DND-41 (cell line): ENCODE measurements at regions not wholly inside any gene's neighbourhood (a gene's known extent, or its start where the extent isn't known, plus 50 kb on each side); places are given as distances from the start of the nearest gene placed in this dataset.

ENCODE experiments used
- ATAC-seq: fragments of 200-7000 bp; cut with Tn5 transposase; 3 replicates; pipeline ENCODE4 v1.9.1; 2021; ENCODE audit warnings: low read depth; ENCODE audit not compliant: insufficient read depth
- DNase-seq: peaks from one replicate; pipeline ENCODE4 v3.0.0-alpha.2; 2020
- H2AFZ ChIP-seq: 2 replicates; pipeline ENCODE4 v1.6.0; 2012; ENCODE audit warnings: low read depth, low read length
- H3K27ac ChIP-seq: 2 replicates; pipeline ENCODE4 v1.5.1; 2012; ENCODE audit warnings: low read length, inconsistent platforms
- H3K27me3 ChIP-seq: fragments of 200-600 bp; sonication (generic); 2 replicates; pipeline ENCODE4 v1.6.0; 2012; ENCODE audit warnings: low read length, mild to moderate bottlenecking, inconsistent platforms; ENCODE audit not compliant: insufficient read depth, poor library complexity
- H3K36me3 ChIP-seq: 2 replicates; pipeline ENCODE4 v1.5.1; 2012; ENCODE audit warnings: low read length, inconsistent platforms; ENCODE audit not compliant: insufficient read depth
- H3K4me1 ChIP-seq: 2 replicates; pipeline ENCODE4 v1.5.1; 2012; ENCODE audit warnings: mild to moderate bottlenecking, low read length; ENCODE audit not compliant: insufficient read depth
- H3K4me2 ChIP-seq: 2 replicates; pipeline ENCODE4 v1.6.0; 2012; ENCODE audit warnings: mild to moderate bottlenecking, moderate library complexity, low read length, inconsistent platforms; ENCODE audit not compliant: insufficient read depth
- H3K4me3 ChIP-seq, 2 experiments: fragments of 200-600 bp in 1 of 2; shearing (Covaris generic) in 1 of 2; 2 replicates each; pipeline ENCODE4 v1.5.1; 2012 to 2016; ENCODE audit warnings: inconsistent platforms in 2 of 2, low read length in 2 of 2, mild to moderate bottlenecking in 2 of 2, low read depth in 1 of 2, moderate library complexity in 1 of 2
- H3K79me2 ChIP-seq: 2 replicates; pipeline ENCODE4 v1.6.0; 2012; ENCODE audit warnings: low read length, inconsistent platforms; ENCODE audit not compliant: insufficient read depth
- H3K9ac ChIP-seq: 2 replicates; pipeline ENCODE4 v1.6.0; 2012; ENCODE audit warnings: low read depth, mild to moderate bottlenecking, inconsistent platforms, low read length, moderate library complexity
- H3K9me3 ChIP-seq: 2 replicates; pipeline ENCODE4 v1.5.1; 2012; ENCODE audit warnings: low read length, moderate library complexity, mild to moderate bottlenecking, inconsistent platforms; ENCODE audit not compliant: insufficient read depth, severe bottlenecking
- H4K20me1 ChIP-seq: 2 replicates; pipeline ENCODE4 v1.6.0; 2012; ENCODE audit warnings: low read length; ENCODE audit not compliant: insufficient read depth
- CTCF ChIP-seq: IDR thresholded peaks from 2 replicates; pipeline ENCODE4 v1.5.1; 2012; ENCODE audit warnings: borderline replicate concordance, low read length, moderate library complexity, mild to moderate bottlenecking; ENCODE audit not compliant: poor library complexity, severe bottlenecking; ENCODE audit errors: extremely low read depth
- EZH2 ChIP-seq: IDR thresholded peaks from 3 replicates; pipeline ENCODE4 v1.6.1; 2012; ENCODE audit warnings: borderline replicate concordance, low read depth, mild to moderate bottlenecking, moderate library complexity, low read length, inconsistent platforms; ENCODE audit not compliant: severe bottlenecking

GRCh38 chr12:124098101-124098757 lies 125.2 kb downstream of the ZNF664 start:
- H3K79me2 ChIP-seq: no peaks in the 10 kb centered on the region
- no peak for DNase-seq
- H3K4me3 ChIP-seq: no peak overlapping the region
- H3K27ac ChIP-seq: no peak overlapping the region
- H3K9ac ChIP-seq: no peak overlapping the region
- H3K4me1 ChIP-seq: no peaks in the 10 kb centered on the region
- no peak for ATAC-seq
- H3K27me3 ChIP-seq: no peaks in the 10 kb centered on the region
- no peaks in the 10 kb centered on the region for H4K20me1 ChIP-seq
- no peak for TF ChIP-seq EZH2
- no peak for TF ChIP-seq CTCF
- H3K36me3 ChIP-seq: no peaks in the 10 kb centered on the region
- no peak overlapping the region for H3K4me2 ChIP-seq
- peaks cover under 1% of the 10 kb centered on the region for H3K9me3 ChIP-seq
- no peak overlapping the region for H2AFZ ChIP-seq

DNA sequence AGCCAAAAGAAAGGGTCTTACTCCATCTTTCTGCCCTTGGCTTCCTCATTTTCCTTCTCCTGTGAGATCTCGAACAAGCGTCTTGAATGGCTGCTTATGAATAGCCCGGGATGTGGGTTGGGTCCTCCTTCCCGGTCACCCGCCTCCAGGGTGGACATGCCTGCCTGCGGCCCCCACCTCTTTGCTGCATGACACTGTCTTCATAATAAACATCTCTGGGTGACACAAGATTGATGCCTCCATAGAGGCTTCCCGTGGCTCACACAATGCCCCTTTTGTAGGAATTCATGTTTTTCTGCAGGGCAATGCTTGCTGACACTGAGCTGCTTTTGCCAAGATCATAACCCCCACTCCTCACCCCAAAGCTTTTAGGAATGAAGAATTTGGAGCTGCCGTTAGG lies 125.9 kb downstream of the ZNF664 start:
- TF ChIP-seq EZH2: no peak
- no peak for TF ChIP-seq CTCF
- H3K36me3 ChIP-seq: no peaks in the 10 kb centered on the region
- DNase-seq: no peak

GRCh38 chr12:124099661-124100060 lies 126.6 kb downstream of the ZNF664 start:
- H3K4me1 ChIP-seq: no peaks in the 10 kb centered on the region
- TF ChIP-seq CTCF: no peak
- no peaks in the 10 kb centered on the region for H3K36me3 ChIP-seq
- no peak overlapping the region for H2AFZ ChIP-seq
- no peak overlapping the region for H3K4me2 ChIP-seq
- no peak overlapping the region for H3K9ac ChIP-seq
- DNase-seq (no peak), ATAC-seq (no peak)
- no peaks in the 10 kb centered on the region for H3K79me2 ChIP-seq
- no peak overlapping the region for H3K4me3 ChIP-seq
- H4K20me1 ChIP-seq: no peaks in the 10 kb centered on the region
- H3K9me3 ChIP-seq: no peaks in the 10 kb centered on the region
- no peaks in the 10 kb centered on the region for H3K27me3 ChIP-seq
- H3K27ac ChIP-seq: no peak overlapping the region

More for the DNA sequence above, 125.9 kb downstream of the ZNF664 start:
- Histone ChIP-seq H3K27ac (no peak overlapping the region), H2AFZ (no peak overlapping the region), H3K79me2 (no peaks in the 10 kb centered on the region), H3K27me3 (no peaks in the 10 kb centered on the region), H3K4me3 (no peak overlapping the region), H4K20me1 (no peaks in the 10 kb centered on the region), H3K4me2 (no peak overlapping the region), H3K9me3 (no peaks in the 10 kb centered on the region), H3K4me1 (no peaks in the 10 kb centered on the region), H3K9ac (no peak overlapping the region)
- no peak for ATAC-seq

DNA sequence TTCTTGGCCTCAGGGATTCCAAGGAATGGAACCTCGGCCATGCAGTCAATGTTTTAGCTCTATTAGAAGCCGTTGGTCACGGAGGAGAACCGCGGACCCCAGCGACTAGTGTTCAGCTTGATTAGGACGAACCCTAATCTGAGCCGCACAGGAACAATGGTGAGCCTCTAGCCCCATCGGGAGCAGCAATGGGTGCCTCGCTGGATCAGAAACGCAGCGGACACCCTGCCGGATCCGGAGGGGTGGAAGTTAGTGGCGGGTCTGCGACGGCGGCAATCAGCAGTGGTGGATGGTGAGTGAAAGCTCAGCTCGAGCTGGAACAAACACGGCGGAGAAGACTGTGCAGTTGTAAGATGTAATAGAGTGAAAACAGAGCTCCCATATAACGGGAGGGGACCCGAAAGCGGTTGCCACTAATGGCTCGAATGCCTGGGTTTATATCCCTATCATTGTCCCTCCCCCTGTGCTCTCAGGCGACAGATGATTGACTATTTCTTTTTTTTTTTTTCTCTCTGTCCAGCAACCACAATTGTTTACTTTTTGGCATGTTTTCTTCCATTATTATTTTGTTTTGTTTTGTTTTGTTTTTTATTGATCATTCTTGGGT lies 127.7 kb downstream of the ZNF664 start:
- H2AFZ ChIP-seq: no peak overlapping the region
- H3K9me3 ChIP-seq: no peaks in the 10 kb centered on the region
- no peak overlapping the region for H3K27ac ChIP-seq
- no peak overlapping the region for H3K9ac ChIP-seq
- no peaks in the 10 kb centered on the region for H4K20me1 ChIP-seq
- no peak overlapping the region for H3K4me3 ChIP-seq
- no peak for TF ChIP-seq EZH2
- no peak for TF ChIP-seq CTCF
- no peaks in the 10 kb centered on the region for H3K27me3 ChIP-seq
- H3K4me2 ChIP-seq: no peak overlapping the region
- ATAC-seq: no peak
- no peaks in the 10 kb centered on the region for H3K4me1 ChIP-seq
- no peaks in the 10 kb centered on the region for H3K79me2 ChIP-seq
- no peak for DNase-seq
- no peaks in the 10 kb centered on the region for H3K36me3 ChIP-seq
